GM10266 (cell line): ENCODE measurements at regions not wholly inside any gene's neighbourhood (a gene's known extent, or its start where the extent isn't known, plus 50 kb on each side); places are given as distances from the start of the nearest gene placed in this dataset.

ENCODE experiments used
- DNase-seq: peaks from one replicate; pipeline ENCODE4 v3.0.0; 2012; ENCODE audit errors: extremely low spot score
- TF ChIP-seq, protein P1 (sequence below): IDR thresholded peaks from 2 replicates; pipeline ENCODE4 v1.5.1; 2012; ENCODE audit warnings: mild to moderate bottlenecking, low read depth; ENCODE audit not compliant: control insufficient read depth, insufficient read depth; ENCODE audit errors: missing control alignments

DNA sequence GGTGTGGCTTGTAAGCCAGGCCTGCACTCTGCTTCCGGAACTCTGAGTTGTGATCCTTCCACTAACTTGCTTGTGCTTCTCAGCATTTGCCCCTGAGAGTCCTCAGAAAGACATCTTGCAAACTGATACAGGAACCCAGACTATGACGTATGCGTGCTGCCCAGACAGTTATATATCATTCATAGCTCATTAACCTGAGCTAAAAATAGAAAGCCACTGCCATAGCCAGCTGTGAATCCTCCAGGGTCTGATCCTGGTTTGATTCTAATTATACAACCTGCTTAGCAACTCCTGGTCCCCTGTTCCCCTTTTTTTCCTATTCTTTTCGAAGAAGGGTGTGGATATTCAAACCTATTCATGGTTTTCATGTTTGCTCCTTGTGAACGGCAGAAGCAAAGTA, 63.7 kb downstream of the MARCHF4 start:
- no peak for DNase-seq
- TF ChIP-seq, protein P1, sequence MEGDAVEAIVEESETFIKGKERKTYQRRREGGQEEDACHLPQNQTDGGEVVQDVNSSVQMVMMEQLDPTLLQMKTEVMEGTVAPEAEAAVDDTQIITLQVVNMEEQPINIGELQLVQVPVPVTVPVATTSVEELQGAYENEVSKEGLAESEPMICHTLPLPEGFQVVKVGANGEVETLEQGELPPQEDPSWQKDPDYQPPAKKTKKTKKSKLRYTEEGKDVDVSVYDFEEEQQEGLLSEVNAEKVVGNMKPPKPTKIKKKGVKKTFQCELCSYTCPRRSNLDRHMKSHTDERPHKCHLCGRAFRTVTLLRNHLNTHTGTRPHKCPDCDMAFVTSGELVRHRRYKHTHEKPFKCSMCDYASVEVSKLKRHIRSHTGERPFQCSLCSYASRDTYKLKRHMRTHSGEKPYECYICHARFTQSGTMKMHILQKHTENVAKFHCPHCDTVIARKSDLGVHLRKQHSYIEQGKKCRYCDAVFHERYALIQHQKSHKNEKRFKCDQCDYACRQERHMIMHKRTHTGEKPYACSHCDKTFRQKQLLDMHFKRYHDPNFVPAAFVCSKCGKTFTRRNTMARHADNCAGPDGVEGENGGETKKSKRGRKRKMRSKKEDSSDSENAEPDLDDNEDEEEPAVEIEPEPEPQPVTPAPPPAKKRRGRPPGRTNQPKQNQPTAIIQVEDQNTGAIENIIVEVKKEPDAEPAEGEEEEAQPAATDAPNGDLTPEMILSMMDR: no peak

DNA sequence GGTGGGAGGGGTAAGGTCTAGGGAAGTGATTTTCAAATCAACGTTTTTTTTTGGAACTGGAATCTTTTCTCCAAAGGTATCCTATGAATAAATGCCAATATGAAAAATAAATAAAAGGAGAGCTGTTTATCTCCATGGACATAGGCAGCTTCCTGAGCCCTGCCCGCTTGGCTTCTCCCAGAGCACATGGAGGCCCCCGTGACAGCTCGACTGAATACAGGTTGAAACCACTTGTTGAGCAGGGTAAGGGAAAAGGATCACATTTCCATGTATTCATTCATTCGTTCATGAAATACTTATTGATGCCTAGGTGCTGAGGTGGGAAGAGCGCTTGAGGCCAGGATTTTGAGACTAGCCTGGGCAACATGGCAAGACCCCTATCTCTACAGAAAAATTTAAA, 64.8 kb downstream of the MARCHF4 start:
- TF ChIP-seq, protein P1: no peak
- DNase-seq: no peak

DNA sequence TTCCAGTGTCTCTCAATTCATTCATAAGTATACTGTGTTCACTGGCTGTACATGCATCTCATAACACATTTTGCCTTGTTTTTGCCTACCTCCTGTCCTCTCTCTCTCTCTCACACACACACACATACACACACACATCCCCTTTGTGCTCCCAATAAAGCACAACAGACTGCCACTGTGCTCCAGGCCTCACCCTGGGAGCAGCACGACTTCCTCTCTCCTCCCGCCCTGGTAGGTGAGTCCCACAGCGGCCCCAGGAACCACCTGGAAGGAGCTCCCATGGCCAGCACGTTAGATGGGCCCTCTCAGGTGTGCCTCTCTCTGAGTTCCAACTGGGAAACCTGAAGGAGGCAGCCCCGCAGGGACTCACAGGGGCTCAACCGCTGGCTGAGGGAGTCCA, 65.4 kb downstream of the MARCHF4 start:
- no peak for DNase-seq
- TF ChIP-seq, protein P1: no peak

DNA sequence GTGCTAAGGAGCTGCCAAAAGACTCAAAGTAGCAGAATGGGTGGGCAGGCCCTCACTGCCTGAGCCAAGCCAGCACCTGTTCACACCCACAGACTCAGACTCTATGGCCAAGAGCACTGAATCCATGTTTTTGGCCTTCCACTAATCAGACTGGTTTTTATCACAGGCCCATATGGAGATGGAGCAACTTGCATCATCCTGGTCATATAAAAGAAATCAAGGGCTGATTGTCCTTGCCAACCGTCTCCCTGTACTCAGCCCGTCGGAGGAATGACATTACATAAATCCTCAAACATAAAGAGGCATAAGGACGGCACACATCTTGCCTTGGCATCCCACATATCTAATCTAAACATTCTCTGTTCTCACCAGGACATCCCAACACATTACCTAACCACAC, 66.7 kb downstream of the MARCHF4 start:
- DNase-seq: no peak
- TF ChIP-seq, protein P1: no peak

DNA sequence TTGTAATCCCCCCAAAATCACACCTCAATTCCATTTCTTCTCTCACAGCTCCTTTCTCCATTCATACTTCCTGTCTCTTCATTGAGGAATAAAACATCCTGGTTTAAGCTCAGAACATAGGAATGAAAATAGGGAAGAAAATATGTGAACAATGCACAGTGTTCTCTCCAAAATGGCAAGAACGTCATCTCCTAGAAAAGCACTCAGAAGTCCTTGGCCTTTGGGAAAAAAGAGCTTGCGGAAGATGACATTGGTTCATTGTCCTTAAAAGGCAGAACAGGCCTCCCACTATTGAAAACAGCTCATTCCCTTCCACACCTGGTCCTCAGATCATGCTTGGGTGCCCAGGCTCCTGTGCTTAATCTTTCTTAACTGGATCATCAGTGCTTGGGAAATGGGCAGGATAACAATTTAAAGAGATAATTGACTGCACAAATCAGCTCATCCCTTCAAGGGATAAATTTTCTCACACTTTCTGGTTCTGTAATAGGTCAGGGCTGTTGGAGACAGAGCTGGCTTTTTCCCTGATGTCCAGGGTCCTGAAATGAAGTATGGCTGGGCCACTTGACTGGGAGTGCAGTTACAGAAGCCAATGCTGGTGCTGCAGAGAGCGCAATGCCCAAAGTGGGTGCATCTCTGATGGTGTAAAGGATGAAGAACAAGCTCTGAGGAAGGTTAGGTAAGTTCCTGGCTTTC, 69.2 kb downstream of the MARCHF4 start:
- no peak for DNase-seq
- TF ChIP-seq, protein P1: no peak

DNA sequence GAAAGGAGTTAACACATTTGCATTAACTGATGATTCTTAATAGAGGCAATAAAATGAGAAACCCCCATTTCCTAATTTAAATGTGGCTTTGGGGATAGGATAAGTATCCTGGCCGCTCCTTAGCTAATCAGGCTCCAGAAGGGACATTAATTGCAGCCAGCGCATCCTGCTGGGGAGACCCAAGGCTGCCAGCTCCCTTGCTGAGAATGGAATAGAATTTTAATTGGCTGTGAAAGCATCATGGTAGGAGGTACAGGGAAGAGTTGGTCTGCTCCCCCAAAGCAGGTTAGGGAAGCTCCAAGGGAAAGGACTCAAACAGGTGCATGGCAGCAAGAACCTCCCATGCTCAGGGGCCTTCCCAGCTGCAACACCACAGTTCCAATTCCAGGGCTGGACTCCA, 71.4 kb downstream of the MARCHF4 start:
- no peak for DNase-seq
- TF ChIP-seq, protein P1: no peak

DNA sequence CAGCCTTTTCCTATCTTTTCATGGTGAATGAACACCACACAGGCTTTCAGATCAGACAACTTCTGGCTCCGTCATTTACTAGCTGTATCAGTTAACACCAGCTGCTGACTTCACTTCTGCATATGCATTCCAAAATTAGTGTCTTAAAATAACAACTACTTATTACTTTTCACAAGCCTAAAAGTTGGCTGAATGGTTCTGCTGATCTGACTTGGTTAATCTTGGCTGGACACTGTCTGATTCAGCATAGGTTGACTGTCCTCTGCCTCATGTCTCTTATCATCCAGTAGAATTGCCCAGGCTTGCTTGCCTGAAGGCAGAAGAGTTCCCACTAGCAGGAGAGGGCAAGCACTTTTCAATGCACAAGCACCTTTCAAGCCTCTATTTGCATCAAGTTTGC, 72.7 kb downstream of the MARCHF4 start:
- no peak for DNase-seq
- TF ChIP-seq, protein P1: no peak
